B cell (primary cell): ENCODE measurements at regions not wholly inside any gene's neighbourhood (a gene's known extent, or its start where the extent isn't known, plus 50 kb on each side); places are given as distances from the start of the nearest gene placed in this dataset.
"Not testable (repeated sequence)": the region's sequence is repeated elsewhere in the genome, so short reads cannot be mapped to it uniquely, and the experiment has no call there.

ENCODE experiments used
- EZH2 ChIP-seq: IDR thresholded peaks from 2 replicates; pipeline ENCODE4 v1.6.1; 2012; ENCODE audit warnings: borderline replicate concordance, low read depth, mild to moderate bottlenecking, moderate library complexity, low read length; ENCODE audit not compliant: insufficient read depth, poor library complexity, severe bottlenecking
- TF ChIP-seq, protein P1 (sequence below): fragments of 200-600 bp; IDR thresholded peaks from one replicate; pipeline ENCODE4 v1.8.0; 2022; ENCODE audit warnings: antibody characterized with exemption, mild to moderate bottlenecking

GRCh38 chr5:89800735-89801134 is 608.8 kb downstream of the CETN3 start:
- TF ChIP-seq EZH2: not testable (repeated sequence)
- TF ChIP-seq, protein P1, sequence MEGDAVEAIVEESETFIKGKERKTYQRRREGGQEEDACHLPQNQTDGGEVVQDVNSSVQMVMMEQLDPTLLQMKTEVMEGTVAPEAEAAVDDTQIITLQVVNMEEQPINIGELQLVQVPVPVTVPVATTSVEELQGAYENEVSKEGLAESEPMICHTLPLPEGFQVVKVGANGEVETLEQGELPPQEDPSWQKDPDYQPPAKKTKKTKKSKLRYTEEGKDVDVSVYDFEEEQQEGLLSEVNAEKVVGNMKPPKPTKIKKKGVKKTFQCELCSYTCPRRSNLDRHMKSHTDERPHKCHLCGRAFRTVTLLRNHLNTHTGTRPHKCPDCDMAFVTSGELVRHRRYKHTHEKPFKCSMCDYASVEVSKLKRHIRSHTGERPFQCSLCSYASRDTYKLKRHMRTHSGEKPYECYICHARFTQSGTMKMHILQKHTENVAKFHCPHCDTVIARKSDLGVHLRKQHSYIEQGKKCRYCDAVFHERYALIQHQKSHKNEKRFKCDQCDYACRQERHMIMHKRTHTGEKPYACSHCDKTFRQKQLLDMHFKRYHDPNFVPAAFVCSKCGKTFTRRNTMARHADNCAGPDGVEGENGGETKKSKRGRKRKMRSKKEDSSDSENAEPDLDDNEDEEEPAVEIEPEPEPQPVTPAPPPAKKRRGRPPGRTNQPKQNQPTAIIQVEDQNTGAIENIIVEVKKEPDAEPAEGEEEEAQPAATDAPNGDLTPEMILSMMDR: not testable (repeated sequence)
